Naive thymus-derived CD8-positive, alpha-beta T cell (primary cell): ENCODE measurements at regions not wholly inside any gene's neighbourhood (a gene's known extent, or its start where the extent isn't known, plus 50 kb on each side); places are given as distances from the start of the nearest gene placed in this dataset.

Experiments
- ATAC-seq, 2 donors: fragments of 150-1000 bp; cut with Tn5 transposase in 1 of 2; sonication (Bioruptor Pico), chemical (Tn5 transposase) in 1 of 2; 1 replicate in 1 of 2; 2 replicates in 1 of 2; pipeline ENCODE4 v1.10.0; 2021; ENCODE audit warnings: mild to moderate bottlenecking in 2 of 2, moderate library complexity in 2 of 2
- POLR2A ChIA-PET: fragments of 350-600 bp; sonication (Branson Sonifier 250); formaldehyde crosslinking; loops from one replicate; lab custom pipeline; 2021; ENCODE audit warnings: antibody characterized with exemption; lab: Charles Lee
- DNase-seq, 10 donors: peaks; one replicate each; pipeline versions ENCODE4 v3.0.0 to v3.0.0-alpha.2; 2020 to 2022
- H3K27ac Mint-ChIP-seq, 10 donors: one replicate each; pipeline ENCODE4 v1.8.0; 2020 to 2022; ENCODE audit warnings: mild to moderate bottlenecking in 10 of 10, mixed read lengths in 10 of 10, moderate library complexity in 4 of 10, inconsistent platforms in 1 of 10
- H3K27me3 Mint-ChIP-seq, 5 donors: one replicate each; pipeline ENCODE4 v1.8.0; 2021 to 2022; ENCODE audit warnings: mixed read lengths in 5 of 5
- H3K36me3 Mint-ChIP-seq, 3 donors: one replicate each; pipeline ENCODE4 v1.8.0; 2020 to 2022; ENCODE audit warnings: mixed read lengths in 3 of 3, mild to moderate bottlenecking in 2 of 3, inconsistent platforms in 1 of 3
- H3K4me1 Mint-ChIP-seq, 4 donors: one replicate each; pipeline ENCODE4 v1.8.0; 2021 to 2022; ENCODE audit warnings: mixed read lengths in 4 of 4
- H3K4me3 Mint-ChIP-seq, 10 donors: one replicate each; pipeline ENCODE4 v1.8.0; 2020 to 2022; ENCODE audit warnings: mild to moderate bottlenecking in 10 of 10, mixed read lengths in 10 of 10, moderate library complexity in 6 of 10, inconsistent platforms in 1 of 10
- H3K9me3 Mint-ChIP-seq, 9 donors: one replicate each; pipeline ENCODE4 v1.8.0; 2020 to 2022; ENCODE audit warnings: mixed read lengths in 9 of 9, mild to moderate bottlenecking in 3 of 9, inconsistent platforms in 1 of 9, moderate library complexity in 1 of 9

- no peak overlapping the region for H3K27ac Mint-ChIP-seq
- H3K4me1 Mint-ChIP-seq, result no peaks in the 10 kb centered on the region
- DNase-seq (no peak), ATAC-seq (no peak)
- H3K4me3 Mint-ChIP-seq, result no peak overlapping the region
- POLR2A ChIA-PET, result no interaction called here
- no peaks in the 10 kb centered on the region for H3K27me3 Mint-ChIP-seq
- H3K36me3 Mint-ChIP-seq, result no peaks in the 10 kb centered on the region
- peaks cover 0 to 9% (median 0%) of the 10 kb centered on the region in 9 donors for H3K9me3 Mint-ChIP-seq
Observed at GRCh38 chr13:63551731-63552130, 2136.1 kb upstream of the PCDH20 start.

GRCh38 chr13:63546524-63546923 is 2130.9 kb upstream of the PCDH20 start:
- POLR2A ChIA-PET, result no interaction called here
- no peak overlapping the region for H3K4me3 Mint-ChIP-seq
- ATAC-seq (no peak), DNase-seq (no peak)
- no peaks in the 10 kb centered on the region for H3K4me1 Mint-ChIP-seq
- no peak overlapping the region for H3K27ac Mint-ChIP-seq
- no peaks in the 10 kb centered on the region for H3K27me3 Mint-ChIP-seq
- H3K9me3 Mint-ChIP-seq, result peaks cover 2 to 11% (median 5%) of the 10 kb centered on the region in 9 donors
- no peaks in the 10 kb centered on the region for H3K36me3 Mint-ChIP-seq

DNA sequence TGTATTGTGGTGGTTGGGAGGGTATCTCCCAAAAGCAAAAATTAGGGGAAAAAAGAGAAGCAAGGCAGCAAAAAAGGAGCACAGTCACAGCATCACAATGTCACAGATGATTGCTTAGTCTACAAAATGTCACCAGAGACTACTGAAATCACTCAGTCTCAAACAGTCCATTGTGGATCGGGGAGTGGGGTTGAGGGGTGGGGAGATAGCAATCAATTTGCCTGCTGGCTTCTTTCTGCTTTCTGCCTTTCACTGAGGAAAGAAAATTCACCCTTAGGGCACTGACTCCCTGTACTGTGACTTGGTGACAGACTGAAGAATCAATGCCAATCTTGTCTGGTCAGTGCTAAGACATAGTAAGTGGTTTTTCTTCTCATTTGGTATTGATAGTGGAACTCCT is 2127.1 kb upstream of the PCDH20 start:
- H3K27me3 Mint-ChIP-seq, result no peaks in the 10 kb centered on the region
- ATAC-seq, result no peak
- no peak overlapping the region for H3K4me3 Mint-ChIP-seq
- POLR2A ChIA-PET, result no interaction called here
- H3K27ac Mint-ChIP-seq, result no peak overlapping the region
- peaks cover 2 to 15% (median 5%) of the 10 kb centered on the region in 9 donors for H3K9me3 Mint-ChIP-seq
- H3K36me3 Mint-ChIP-seq, result no peaks in the 10 kb centered on the region
- DNase-seq, result no peak
- no peaks in the 10 kb centered on the region for H3K4me1 Mint-ChIP-seq

DNA sequence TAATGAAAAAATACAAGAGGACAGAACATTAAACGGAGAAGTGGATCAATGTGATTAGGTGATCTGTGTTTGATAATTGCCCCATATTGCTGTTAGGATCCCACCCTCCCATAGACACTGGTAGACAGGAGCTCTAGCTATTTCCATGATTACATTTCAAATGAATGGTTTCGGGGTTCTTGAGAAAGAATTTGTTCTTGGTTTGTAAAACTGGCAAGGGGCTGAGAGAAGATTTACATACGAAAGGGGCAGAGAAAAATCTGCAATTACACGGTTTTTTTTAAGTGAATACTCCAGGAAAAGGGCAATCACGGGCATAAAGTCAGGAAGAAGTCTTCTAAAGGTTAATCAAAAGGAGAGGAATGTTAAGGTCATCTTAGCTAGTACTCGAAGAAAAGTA is 2125.7 kb upstream of the PCDH20 start:
- Mint-ChIP-seq H3K27ac (no peak overlapping the region), H3K4me3 (no peak overlapping the region), H3K27me3 (no peaks in the 10 kb centered on the region), H3K36me3 (no peaks in the 10 kb centered on the region), H3K4me1 (no peaks in the 10 kb centered on the region), H3K9me3 (peaks cover 2 to 20% (median 9%) of the 10 kb centered on the region in 9 donors)
- no peak for ATAC-seq
- POLR2A ChIA-PET, result no interaction called here
- no peak for DNase-seq

DNA sequence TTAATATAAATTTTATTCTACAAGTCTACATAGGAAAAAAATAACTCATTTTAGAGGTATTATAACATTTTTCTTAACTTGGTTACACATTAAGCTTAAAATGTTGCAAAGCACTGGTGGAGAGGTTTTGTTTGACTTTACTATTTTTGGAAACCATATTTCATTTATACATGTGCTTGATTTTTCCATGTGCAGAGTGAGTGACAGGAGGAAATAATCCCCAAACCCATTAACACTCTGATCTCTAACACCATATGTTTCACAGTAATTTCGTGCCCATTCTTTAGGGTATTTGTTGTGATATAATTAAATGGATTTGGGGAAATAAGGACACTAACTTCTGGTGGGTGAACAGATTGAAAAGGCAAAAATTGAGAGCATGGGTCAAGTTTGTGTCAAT is 2124.4 kb upstream of the PCDH20 start:
- POLR2A ChIA-PET, result no interaction called here
- Mint-ChIP-seq H3K36me3 (no peaks in the 10 kb centered on the region), H3K27me3 (no peaks in the 10 kb centered on the region), H3K27ac (no peak overlapping the region), H3K9me3 (peaks cover 2 to 21% (median 9%) of the 10 kb centered on the region in 9 donors), H3K4me1 (no peaks in the 10 kb centered on the region), H3K4me3 (no peak overlapping the region)
- DNase-seq (no peak), ATAC-seq (no peak)

DNA sequence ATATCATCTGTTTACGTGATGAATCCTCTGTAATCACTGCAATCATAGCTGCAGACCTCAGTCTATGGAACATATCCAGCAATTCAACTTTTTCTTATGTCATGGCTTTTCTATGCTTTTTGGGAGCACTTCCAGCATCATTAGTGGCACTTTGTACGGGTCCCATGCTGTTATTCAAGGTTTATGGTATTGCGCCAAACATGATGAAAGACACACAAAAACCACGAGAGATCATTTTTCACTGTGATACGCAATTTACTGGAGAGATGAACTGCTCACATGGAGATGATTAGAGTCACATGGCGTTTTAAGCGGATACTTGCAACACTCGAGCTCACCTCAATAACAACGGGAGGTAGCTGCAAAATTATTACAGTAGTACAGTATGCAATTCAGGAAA is 2101.7 kb upstream of the PCDH20 start:
- no peak for ATAC-seq
- H3K36me3 Mint-ChIP-seq, result no peaks in the 10 kb centered on the region
- DNase-seq, result no peak

DNA sequence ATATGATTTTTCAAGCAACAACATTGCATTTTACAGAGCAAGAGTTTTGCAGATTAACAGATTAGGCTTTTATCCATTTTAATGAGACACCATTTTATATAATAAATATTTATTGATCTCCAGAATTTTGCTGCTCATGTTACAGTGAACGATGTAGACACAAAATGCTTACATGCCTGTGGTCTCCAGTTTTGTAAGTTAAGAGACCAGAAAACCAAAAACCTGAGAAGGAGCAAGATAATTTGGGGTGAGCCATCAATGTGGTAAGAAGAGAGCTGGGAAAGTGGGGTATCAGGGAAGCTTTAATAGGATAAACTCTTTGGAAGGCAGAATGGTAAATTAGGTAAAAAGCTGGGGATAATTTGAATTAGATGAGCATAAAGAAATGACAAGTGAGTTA is 2100.5 kb upstream of the PCDH20 start:
- POLR2A ChIA-PET, result no interaction called here
- DNase-seq, result no peak
- Mint-ChIP-seq H3K9me3 (peaks cover 0 to 22% (median 3%) of the 10 kb centered on the region in 9 donors), H3K4me3 (no peak overlapping the region), H3K27me3 (no peaks in the 10 kb centered on the region), H3K36me3 (no peaks in the 10 kb centered on the region), H3K4me1 (no peaks in the 10 kb centered on the region), H3K27ac (no peak overlapping the region)
- ATAC-seq, result no peak

More for the DNA sequence above, 2101.7 kb upstream of the PCDH20 start:
- POLR2A ChIA-PET, result no interaction called here
- no peaks in the 10 kb centered on the region for H3K4me1 Mint-ChIP-seq
- H3K4me3 Mint-ChIP-seq, result no peak overlapping the region
- H3K27ac Mint-ChIP-seq, result no peak overlapping the region
- no peaks in the 10 kb centered on the region for H3K27me3 Mint-ChIP-seq
- peaks cover 0 to 22% (median 3%) of the 10 kb centered on the region in 9 donors for H3K9me3 Mint-ChIP-seq

DNA sequence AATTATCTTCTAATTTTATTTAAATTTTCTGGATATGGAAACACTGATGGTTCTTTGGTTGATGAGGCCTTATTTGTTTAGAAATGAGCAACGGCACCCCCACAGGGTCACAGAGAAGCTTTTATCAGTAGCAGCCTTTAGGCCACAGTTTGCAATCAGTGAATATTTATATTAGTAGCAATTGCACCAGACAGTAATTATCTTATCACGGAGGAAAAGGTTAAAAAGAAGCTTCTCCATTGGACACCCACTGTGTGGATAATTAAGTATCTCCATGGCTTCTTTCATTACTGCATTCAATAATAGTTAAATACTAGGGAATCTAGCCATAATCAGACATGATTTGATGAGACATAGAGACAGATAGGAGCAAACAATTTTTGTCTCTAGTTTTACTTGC is 2099.2 kb upstream of the PCDH20 start:
- POLR2A ChIA-PET, result no interaction called here
- Mint-ChIP-seq H3K4me3 (no peak overlapping the region), H3K27me3 (no peaks in the 10 kb centered on the region), H3K9me3 (peaks cover 0 to 13% (median 4%) of the 10 kb centered on the region in 9 donors), H3K36me3 (no peaks in the 10 kb centered on the region), H3K4me1 (no peaks in the 10 kb centered on the region), H3K27ac (no peak overlapping the region)
- no peak for ATAC-seq
- no peak for DNase-seq

DNA sequence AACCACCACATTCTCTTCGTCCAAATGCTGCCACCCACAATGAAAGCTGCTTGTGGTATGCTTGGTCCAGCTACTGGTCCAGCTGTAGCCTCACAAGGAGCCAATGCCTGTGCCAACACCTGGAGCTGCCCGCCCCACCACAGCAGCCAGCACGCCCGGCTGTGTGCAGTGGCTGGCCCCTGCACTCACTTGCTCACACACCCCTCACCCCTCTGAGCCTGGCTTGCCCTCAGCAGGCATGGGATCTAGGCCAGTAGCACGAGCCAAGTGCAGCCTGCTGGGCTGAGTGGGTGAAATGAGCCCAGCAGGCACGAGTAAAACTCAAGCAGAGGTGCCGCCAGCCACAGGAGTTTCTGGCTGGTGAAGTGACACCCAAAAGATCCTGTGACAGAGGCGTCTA is 2096.4 kb upstream of the PCDH20 start:
- ATAC-seq, result no peak
- Mint-ChIP-seq H3K4me1 (no peaks in the 10 kb centered on the region), H3K36me3 (no peaks in the 10 kb centered on the region), H3K4me3 (no peak overlapping the region), H3K27ac (no peak overlapping the region), H3K9me3 (peaks cover 0 to 10% (median 4%) of the 10 kb centered on the region in 9 donors), H3K27me3 (no peaks in the 10 kb centered on the region)
- DNase-seq, result no peak
- POLR2A ChIA-PET, result no interaction called here

- no peaks in the 10 kb centered on the region for H3K36me3 Mint-ChIP-seq
- no peak overlapping the region for H3K27ac Mint-ChIP-seq
- POLR2A ChIA-PET, result no interaction called here
- H3K9me3 Mint-ChIP-seq, result peaks cover 2 to 36% (median 7%) of the 10 kb centered on the region in 9 donors
- H3K4me3 Mint-ChIP-seq, result no peak overlapping the region
- DNase-seq, result no peak
- no peaks in the 10 kb centered on the region for H3K27me3 Mint-ChIP-seq
- ATAC-seq, result no peak
- no peaks in the 10 kb centered on the region for H3K4me1 Mint-ChIP-seq
Observed at GRCh38 chr13:63501702-63502101, 2086.1 kb upstream of the PCDH20 start.

DNA sequence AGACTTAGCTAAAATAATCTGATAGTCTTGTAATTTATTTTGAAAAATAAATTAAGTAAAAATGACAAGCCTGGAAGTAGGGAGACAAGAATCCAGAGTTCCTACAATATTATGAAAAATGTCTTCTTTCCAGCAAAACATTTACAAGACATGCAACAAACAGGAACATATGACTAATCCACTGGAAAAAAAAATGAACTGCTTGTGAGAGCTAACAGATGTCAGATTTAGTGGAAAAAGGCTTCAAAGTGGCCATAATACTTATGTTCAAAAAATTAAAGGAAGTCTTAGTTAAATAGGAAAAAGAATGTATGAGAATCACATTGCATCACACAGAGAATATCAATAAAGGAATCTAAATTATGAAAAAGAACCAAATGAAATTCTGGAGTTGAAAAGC is 2082.0 kb upstream of the PCDH20 start:
- Mint-ChIP-seq H3K9me3 (peaks cover 4 to 37% (median 13%) of the 10 kb centered on the region in 9 donors), H3K36me3 (no peaks in the 10 kb centered on the region), H3K27ac (no peak overlapping the region), H3K27me3 (no peaks in the 10 kb centered on the region), H3K4me3 (no peak overlapping the region), H3K4me1 (no peaks in the 10 kb centered on the region)
- POLR2A ChIA-PET, result no interaction called here
- ATAC-seq, result no peak
- no peak for DNase-seq

- DNase-seq (no peak), ATAC-seq (no peak)
- no peaks in the 10 kb centered on the region for H3K27me3 Mint-ChIP-seq
- no peaks in the 10 kb centered on the region for H3K4me1 Mint-ChIP-seq
- peaks cover 0 to 12% (median 6%) of the 10 kb centered on the region in 9 donors for H3K9me3 Mint-ChIP-seq
- no peaks in the 10 kb centered on the region for H3K36me3 Mint-ChIP-seq
- H3K4me3 Mint-ChIP-seq, result no peak overlapping the region
- POLR2A ChIA-PET, result no interaction called here
- no peak overlapping the region for H3K27ac Mint-ChIP-seq
Observed at GRCh38 chr13:63492604-63493003, 2077.0 kb upstream of the PCDH20 start.

- Mint-ChIP-seq H3K36me3 (no peaks in the 10 kb centered on the region), H3K4me1 (no peaks in the 10 kb centered on the region), H3K9me3 (peaks cover 0 to 16% (median 0%) of the 10 kb centered on the region in 9 donors), H3K4me3 (no peak overlapping the region), H3K27ac (no peak overlapping the region), H3K27me3 (no peaks in the 10 kb centered on the region)
- DNase-seq (no peak), ATAC-seq (no peak)
- POLR2A ChIA-PET, result no interaction called here
Observed at GRCh38 chr13:63490149-63490548, 2074.5 kb upstream of the PCDH20 start.

DNA sequence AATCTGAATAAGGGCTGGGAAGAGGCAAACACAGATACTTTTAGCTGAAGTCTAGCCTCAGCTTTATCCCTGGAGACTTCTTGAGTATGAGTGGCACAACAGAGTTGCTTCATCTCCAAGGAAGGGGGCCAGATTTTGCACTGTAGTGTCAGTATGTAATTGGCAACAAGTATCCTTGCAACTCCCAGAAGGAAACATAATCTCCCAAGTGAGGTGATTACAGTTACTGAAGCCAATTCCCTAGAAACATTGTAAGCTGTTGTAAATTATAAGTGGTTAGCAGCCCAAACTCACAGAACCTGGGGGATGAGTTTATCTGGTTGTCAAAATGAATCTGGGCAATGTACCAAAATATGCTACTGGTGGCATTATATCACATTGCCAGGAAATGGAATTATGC is 2065.7 kb upstream of the PCDH20 start:
- peaks cover 0 to 13% (median 3%) of the 10 kb centered on the region in 9 donors for H3K9me3 Mint-ChIP-seq
- no peak overlapping the region for H3K4me3 Mint-ChIP-seq
- H3K4me1 Mint-ChIP-seq, result no peaks in the 10 kb centered on the region
- H3K36me3 Mint-ChIP-seq, result no peaks in the 10 kb centered on the region
- DNase-seq (no peak), ATAC-seq (no peak)
- no peak overlapping the region for H3K27ac Mint-ChIP-seq
- no peaks in the 10 kb centered on the region for H3K27me3 Mint-ChIP-seq
- POLR2A ChIA-PET, result no interaction called here
